ENCODE measurements at regions not wholly inside any gene's neighbourhood (a gene's known extent, or its start where the extent isn't known, plus 50 kb on each side); places are given as distances from the start of the nearest gene placed in this dataset.

DNA sequence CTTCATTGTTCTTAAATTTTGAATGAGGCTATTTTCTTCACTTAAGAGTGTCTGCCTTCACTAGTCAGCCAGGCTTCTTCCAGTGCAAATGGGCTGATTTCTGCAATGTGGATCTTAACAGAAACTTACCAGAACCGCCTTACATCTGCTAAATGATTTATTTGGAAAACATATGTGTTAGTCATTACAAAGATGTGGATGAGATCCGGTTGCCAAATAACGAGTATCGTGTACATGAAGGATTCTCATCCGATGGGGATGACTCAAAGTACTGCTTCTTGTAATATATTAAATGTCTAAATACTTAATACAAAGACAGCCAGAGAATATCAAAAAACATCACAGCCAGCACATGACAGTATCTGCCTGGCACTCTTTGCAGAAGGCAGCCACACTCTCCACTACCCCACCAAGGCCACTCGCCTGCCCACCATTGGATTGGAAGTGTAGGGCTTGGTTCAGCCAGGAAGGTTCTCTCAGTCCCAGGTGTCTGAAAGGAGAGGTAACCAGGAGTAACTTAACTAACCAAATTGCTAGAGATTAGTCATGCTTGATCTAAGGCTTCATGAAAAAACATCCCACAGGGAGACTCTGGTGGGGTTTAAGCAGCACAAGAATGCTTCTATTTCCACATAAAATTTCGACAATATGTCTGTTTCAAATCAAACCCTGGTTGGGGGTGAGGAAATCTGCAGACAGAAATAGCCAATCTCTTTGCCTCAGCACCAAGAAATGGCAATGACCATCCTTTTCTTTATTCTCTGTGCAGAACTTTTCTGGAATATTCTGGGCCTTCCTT lies 174.8 kb downstream of the GADD45G start:
- Mint-ChIP-seq H3K36me3 (no peaks in the 10 kb centered on the region), H3K9me3 (peaks cover 0 to 2% (median 0%) of the 10 kb centered on the region in 7 donors), H3K4me1 (peaks cover 16% of the 10 kb centered on the region), H3K4me3 (no peak overlapping the region), H3K27me3 (ENCODE audit: low read depth in 3 of 3) (peaks cover 9 to 25% (median 23%) of the 10 kb centered on the region in 3 donors), H3K27ac (no peak overlapping the region)
- Histone ChIP-seq H3K79me2 (ENCODE audit: insufficient read depth, low read length) (no peaks in the 10 kb centered on the region), H3K4me1 (ENCODE audit: control insufficient read depth in 1 of 2, insufficient read depth in 2 of 2, low read length in 2 of 2) (peaks cover 13 to 16% of the 10 kb centered on the region in 2 donors), H3K4me2 (replicated peaks; ENCODE audit: extremely low read depth, low read length, poor library complexity, severe bottlenecking) (no peak overlapping the region), H4K20me1 (ENCODE audit: insufficient read depth, low read length) (no peaks in the 10 kb centered on the region), H3K9me3 (replicated peaks in 1 of 2; ENCODE audit: control insufficient read depth in 1 of 2, insufficient read depth in 1 of 2, low read length in 2 of 2) (no peaks in the 10 kb centered on the region), H3K27me3 (ENCODE audit: control insufficient read depth in 2 of 2, insufficient read depth in 2 of 2, low read length in 2 of 2) (peaks cover 7% of the 10 kb centered on the region in 2 donors), H2AFZ (ENCODE audit: insufficient read depth, low read depth, low read length, poor library complexity, severe bottlenecking) (no peak overlapping the region), H3K4me3 (replicated peaks in 1 of 3; ENCODE audit: low read depth in 2 of 3, low read length in 3 of 3) (no peak overlapping the region), H3K36me3 (replicated peaks in 1 of 2; ENCODE audit: control insufficient read depth in 1 of 2, insufficient read depth in 2 of 2, low read length in 2 of 2) (no peaks in the 10 kb centered on the region), H3K27ac (ENCODE audit: low read depth in 1 of 2, low read length in 2 of 2) (no peak overlapping the region), H3K9ac (ENCODE audit: insufficient read depth, low read length, poor library complexity, severe bottlenecking) (no peak overlapping the region)
- intact Hi-C loops (cut with micrococcal nuclease) = loop anchor here in 1 of 2 donors (10.0 kb wide), 1 partner anchor 165 kb away; no protein-coding TSS in a partner anchor
- no peak for TF ChIP-seq CTCF (IDR thresholded peaks at IDR 0.05)
- WGBS (ENCODE audit: insufficient coverage) = 100% methylated on average over 1 of the region's 7 CpGs
- no peak for DNase-seq

DNA sequence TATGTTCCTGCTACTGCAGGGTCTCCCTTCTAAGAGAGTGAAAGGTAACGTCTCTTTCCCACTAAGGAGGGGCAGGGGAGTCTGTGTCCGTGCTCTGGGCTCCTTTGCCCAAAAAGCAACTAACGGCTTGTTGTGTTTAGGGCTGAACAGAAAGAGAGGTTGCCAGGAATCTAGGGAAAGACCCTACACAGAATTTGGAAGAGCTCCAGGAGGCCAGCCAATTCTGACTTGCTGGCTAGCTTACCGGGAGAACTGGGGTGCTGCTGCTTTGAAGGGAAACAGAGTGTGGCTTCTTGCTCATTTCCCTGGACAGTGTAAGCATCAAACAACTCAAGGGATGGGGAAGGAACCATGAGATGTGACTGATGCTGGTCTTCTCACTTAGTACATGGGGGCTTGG lies 176.1 kb downstream of the GADD45G start:
- Histone ChIP-seq H3K9me3 (replicated peaks in 1 of 2; ENCODE audit: control insufficient read depth in 1 of 2, insufficient read depth in 1 of 2, low read length in 2 of 2) (no peaks in the 10 kb centered on the region), H3K36me3 (replicated peaks in 1 of 2; ENCODE audit: control insufficient read depth in 1 of 2, insufficient read depth in 2 of 2, low read length in 2 of 2) (no peaks in the 10 kb centered on the region), H3K9ac (ENCODE audit: insufficient read depth, low read length, poor library complexity, severe bottlenecking) (no peak overlapping the region), H3K4me1 (ENCODE audit: control insufficient read depth in 1 of 2, insufficient read depth in 2 of 2, low read length in 2 of 2) (peaks cover 16 to 21% of the 10 kb centered on the region in 2 donors), H3K4me3 (replicated peaks in 1 of 3; ENCODE audit: low read depth in 2 of 3, low read length in 3 of 3) (no peak overlapping the region), H2AFZ (ENCODE audit: insufficient read depth, low read depth, low read length, poor library complexity, severe bottlenecking) (no peak overlapping the region), H3K79me2 (ENCODE audit: insufficient read depth, low read length) (no peaks in the 10 kb centered on the region), H4K20me1 (ENCODE audit: insufficient read depth, low read length) (no peaks in the 10 kb centered on the region), H3K27me3 (ENCODE audit: control insufficient read depth in 2 of 2, insufficient read depth in 2 of 2, low read length in 2 of 2) (peaks cover 7% of the 10 kb centered on the region in 2 donors), H3K4me2 (replicated peaks; ENCODE audit: extremely low read depth, low read length, poor library complexity, severe bottlenecking) (no peak overlapping the region), H3K27ac (ENCODE audit: low read depth in 1 of 2, low read length in 2 of 2) (no peak overlapping the region)
- no peak for TF ChIP-seq CTCF (IDR thresholded peaks at IDR 0.05)
- H3K4me1 Mint-ChIP-seq = peaks cover 18% of the 10 kb centered on the region
- H3K9me3 Mint-ChIP-seq = peaks cover 0 to 2% (median 0%) of the 10 kb centered on the region in 7 donors
- no peak overlapping the region for H3K4me3 Mint-ChIP-seq
- WGBS (ENCODE audit: insufficient coverage) = 98% methylated on average over 4 of the region's 4 CpGs
- DNase-seq = no peak
- intact Hi-C loops (cut with micrococcal nuclease) = loop anchor here in 1 of 2 donors (10.0 kb wide), 1 partner anchor 166 kb away; no protein-coding TSS in a partner anchor
- H3K27ac Mint-ChIP-seq = no peak overlapping the region
- peaks cover 5 to 27% (median 21%) of the 10 kb centered on the region in 3 donors for H3K27me3 Mint-ChIP-seq (ENCODE audit: low read depth in 3 of 3)
- H3K36me3 Mint-ChIP-seq = no peaks in the 10 kb centered on the region
